ENCODE measurements at regions not wholly inside any gene's neighbourhood (a gene's known extent, or its start where the extent isn't known, plus 50 kb on each side); places are given as distances from the start of the nearest gene placed in this dataset.
"Not testable (repeated sequence)": the region's sequence is repeated elsewhere in the genome, so short reads cannot be mapped to it uniquely, and the experiment has no call there.

DNA sequence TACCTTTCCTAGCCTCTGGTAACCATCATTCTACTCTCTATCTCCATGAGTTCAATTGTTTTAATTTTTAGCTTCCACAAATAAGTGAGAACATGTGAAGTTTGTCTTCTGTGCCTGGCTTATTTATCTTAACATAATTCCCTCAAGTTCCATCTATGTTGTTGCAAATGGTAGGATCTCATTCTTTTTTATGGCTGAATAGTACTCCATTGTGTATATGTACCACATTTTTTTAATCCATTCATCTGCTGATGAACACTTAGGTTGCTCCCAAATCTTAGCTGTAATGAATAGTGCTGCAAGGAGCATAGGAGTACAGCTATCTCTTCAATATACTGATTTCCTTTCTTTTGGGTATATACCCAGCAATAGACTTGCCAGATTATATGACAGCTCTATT, 78.8 kb upstream of the CREB5 start:
- POLR2A ChIA-PET (ENCODE audit: unreplicated experiment); in situ Hi-C loops (cut with MboI; ENCODE audit: low sequenced_read_pairs); H2BK120ac ChIP-seq (ENCODE audit: low read depth, low read length); H3K4me1 ChIP-seq (ENCODE audit: control insufficient read depth, insufficient read depth, low read length); H2BK15ac ChIP-seq (ENCODE audit: low read depth, low read length); H3K14ac ChIP-seq (replicated peaks; ENCODE audit: low read depth, low read length); H3K9me1 ChIP-seq (ENCODE audit: insufficient read depth, low read length); H3K9ac ChIP-seq (ENCODE audit: low read depth, low read length); H2BK5ac ChIP-seq (ENCODE audit: low read depth, low read length, poor library complexity, severe bottlenecking); H2BK20ac ChIP-seq (ENCODE audit: low read depth, low read length); H3K27me3 ChIP-seq (ENCODE audit: control insufficient read depth, insufficient read depth, low read length); H3K4me3 ChIP-seq (ENCODE audit: insufficient read depth, low read depth, low read length); H3K36me3 ChIP-seq (ENCODE audit: control insufficient read depth, insufficient read depth, low read length); H3K9me3 ChIP-seq (ENCODE audit: control insufficient read depth, insufficient read depth, low read length); ATAC-seq (ENCODE audit: low read depth); H3K56ac ChIP-seq (ENCODE audit: extremely low read depth, insufficient read depth, low read length); H2AFZ ChIP-seq (replicated peaks; ENCODE audit: low read length, poor library complexity); intact Hi-C loops (cut with micrococcal nuclease); H2AK9ac ChIP-seq (replicated peaks; ENCODE audit: low read depth, low read length, poor library complexity); dilution Hi-C loops (cut with HindIII; ENCODE audit: low sequenced_read_pairs, unreplicated experiment); H3K79me1 ChIP-seq (ENCODE audit: low read depth in 1 of 2, low read length in 2 of 2); BruUV-seq (replicated peaks); H2AK5ac ChIP-seq (ENCODE audit: low read depth, low read length); H4K20me1 ChIP-seq (ENCODE audit: insufficient read depth, low read length); H3K4me2 ChIP-seq (ENCODE audit: low read depth, low read length); H4K5ac ChIP-seq (ENCODE audit: low read depth, low read length); H3K27ac ChIP-seq (ENCODE audit: insufficient read depth, low read length); DNase-seq; H3K18ac ChIP-seq (ENCODE audit: low read depth, low read length); H4K91ac ChIP-seq (ENCODE audit: insufficient read depth, low read depth, low read length); H4K8ac ChIP-seq (ENCODE audit: low read depth in 2 of 2, low read length in 2 of 2); H3K4ac ChIP-seq (ENCODE audit: low read depth, low read length); H3K23ac ChIP-seq (ENCODE audit: low read depth, low read length): not testable (repeated sequence)
- CTCF ChIA-PET = interaction anchor here (0.7 kb wide), 1 partner anchor 701 kb away, joined by 3 read pairs; no protein-coding TSS in a partner anchor

Data from IMR-90 (cell line).